ENCODE measurements at regions not wholly inside any gene's neighbourhood (a gene's known extent, or its start where the extent isn't known, plus 50 kb on each side); places are given as distances from the start of the nearest gene placed in this dataset.

DNA sequence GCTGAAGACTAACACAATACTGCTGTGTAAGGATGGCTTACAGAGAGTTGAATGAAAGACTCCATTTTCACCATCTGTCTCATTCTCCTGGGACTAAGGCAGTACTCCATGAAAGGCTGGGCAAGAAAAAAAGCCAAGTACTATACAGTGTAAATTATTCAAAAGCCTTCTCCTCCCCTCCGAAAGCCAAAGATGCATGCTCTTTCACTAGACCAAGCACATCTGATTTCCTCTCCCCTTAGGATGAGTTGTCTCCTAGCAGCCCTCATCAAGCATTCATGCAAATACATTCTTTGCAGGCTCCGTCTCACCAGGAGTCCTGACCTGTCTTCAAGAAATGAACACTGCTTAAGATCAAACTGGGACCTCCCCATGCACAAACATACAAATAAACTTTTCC is 133.5 kb upstream of the THBS1 start:
- no peak overlapping the region for H3K27ac ChIP-seq (ENCODE audit: insufficient read depth, low read depth, low read length)
- H3K79me2 ChIP-seq (ENCODE audit: control insufficient read depth, insufficient read depth, low read length) = no peaks in the 10 kb centered on the region
- no peak overlapping the region for H3K4me3 ChIP-seq (replicated peaks in 1 of 3; ENCODE audit: insufficient read depth in 1 of 3, low read depth in 1 of 3, low read length in 3 of 3)
- DNase-seq (ENCODE audit: low read depth, low spot score) (no peak), FAIRE-seq (no peak)
- ChIA-PET CTCF (no interaction called here), POLR2A (no interaction called here)
- no peak for TF ChIP-seq EZH2 (IDR thresholded peaks at IDR 0.05; ENCODE audit: borderline replicate concordance, low read depth, low read length, severe bottlenecking)
- no peak for TF ChIP-seq FOS (IDR thresholded peaks at IDR 0.05; ENCODE audit: borderline replicate concordance, insufficient read depth, low read length)
- TF ChIP-seq POLR2AphosphoS5 (IDR thresholded peaks at IDR 0.05; ENCODE audit: insufficient read depth, low read depth, low read length) = no peak
- TF ChIP-seq MYC (IDR thresholded peaks at IDR 0.05; ENCODE audit: low read depth, low read length) = no peak
- TF ChIP-seq, protein P1, sequence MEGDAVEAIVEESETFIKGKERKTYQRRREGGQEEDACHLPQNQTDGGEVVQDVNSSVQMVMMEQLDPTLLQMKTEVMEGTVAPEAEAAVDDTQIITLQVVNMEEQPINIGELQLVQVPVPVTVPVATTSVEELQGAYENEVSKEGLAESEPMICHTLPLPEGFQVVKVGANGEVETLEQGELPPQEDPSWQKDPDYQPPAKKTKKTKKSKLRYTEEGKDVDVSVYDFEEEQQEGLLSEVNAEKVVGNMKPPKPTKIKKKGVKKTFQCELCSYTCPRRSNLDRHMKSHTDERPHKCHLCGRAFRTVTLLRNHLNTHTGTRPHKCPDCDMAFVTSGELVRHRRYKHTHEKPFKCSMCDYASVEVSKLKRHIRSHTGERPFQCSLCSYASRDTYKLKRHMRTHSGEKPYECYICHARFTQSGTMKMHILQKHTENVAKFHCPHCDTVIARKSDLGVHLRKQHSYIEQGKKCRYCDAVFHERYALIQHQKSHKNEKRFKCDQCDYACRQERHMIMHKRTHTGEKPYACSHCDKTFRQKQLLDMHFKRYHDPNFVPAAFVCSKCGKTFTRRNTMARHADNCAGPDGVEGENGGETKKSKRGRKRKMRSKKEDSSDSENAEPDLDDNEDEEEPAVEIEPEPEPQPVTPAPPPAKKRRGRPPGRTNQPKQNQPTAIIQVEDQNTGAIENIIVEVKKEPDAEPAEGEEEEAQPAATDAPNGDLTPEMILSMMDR (IDR thresholded peaks at IDR 0.05; ENCODE audit: extremely low read depth in 1 of 2, insufficient read depth in 1 of 2, low read depth in 1 of 2, low read length in 2 of 2) = no peak
- no peak for TF ChIP-seq GATA2 (IDR thresholded peaks at IDR 0.05; ENCODE audit: insufficient read depth, insufficient read length, low read depth, low read length)
- TF ChIP-seq JUN (IDR thresholded peaks at IDR 0.05; ENCODE audit: borderline replicate concordance, insufficient read depth, insufficient read length, low read depth) = no peak
- no peak for TF ChIP-seq MAX (IDR thresholded peaks at IDR 0.05; ENCODE audit: insufficient read depth, insufficient read length)
- no peak for TF ChIP-seq POLR2A (IDR thresholded peaks at IDR 0.05; ENCODE audit: low read depth, low read length)
- no peaks in the 10 kb centered on the region for H3K36me3 ChIP-seq (ENCODE audit: control insufficient read depth in 2 of 2, extremely low read depth in 1 of 2, insufficient read depth in 2 of 2, low read length in 2 of 2)
- H2AFZ ChIP-seq (ENCODE audit: low read depth, low read length) = no peak overlapping the region
- H3K9ac ChIP-seq (replicated peaks; ENCODE audit: extremely low read depth, insufficient read depth, low read length) = no peak overlapping the region
- BruUV-seq (replicated peaks) = no TSS peak
- H3K4me1 ChIP-seq (ENCODE audit: control insufficient read depth, extremely low read depth, insufficient read depth, low read length) = peaks cover 2% of the 10 kb centered on the region
- H3K9me1 ChIP-seq (replicated peaks; ENCODE audit: control insufficient read depth, extremely low read depth, insufficient read depth, low read length) = no peaks in the 10 kb centered on the region
- no peaks in the 10 kb centered on the region for H3K27me3 ChIP-seq (ENCODE audit: control insufficient read depth in 2 of 2, insufficient read depth in 2 of 2, low read length in 2 of 2)
- no peak overlapping the region for H3K4me2 ChIP-seq (ENCODE audit: insufficient read depth, low read length)
- H3K9me3 ChIP-seq (replicated peaks; ENCODE audit: control insufficient read depth, insufficient read depth, low read length) = no peaks in the 10 kb centered on the region
- H4K20me1 ChIP-seq (replicated peaks; ENCODE audit: control insufficient read depth, extremely low read depth, insufficient read depth, low read length) = no peaks in the 10 kb centered on the region
- intact Hi-C loops (cut with micrococcal nuclease) (no loop called here), dilution Hi-C loops (cut with MboI; ENCODE audit: extremely low pct_ligation_motif_present, low sequenced_read_pairs) (no loop called here)

Measured in endothelial cell of umbilical vein (primary cell).